NT2/D1 (cell line): ENCODE measurements at regions not wholly inside any gene's neighbourhood (a gene's known extent, or its start where the extent isn't known, plus 50 kb on each side); places are given as distances from the start of the nearest gene placed in this dataset.

Experiments
- DNase-seq: peaks from one replicate; pipeline ENCODE4 v3.0.0-alpha.2; 2011; ENCODE audit warnings: low read depth, low spot score
- H3K27me3 ChIP-seq: 2 replicates; pipeline ENCODE4 v1.6.0; 2011; ENCODE audit warnings: mild to moderate bottlenecking; ENCODE audit not compliant: insufficient read length, insufficient read depth
- H3K36me3 ChIP-seq: 2 replicates; pipeline ENCODE4 v1.6.1; 2011; ENCODE audit warnings: mild to moderate bottlenecking, low read length, mixed read lengths; ENCODE audit not compliant: insufficient read depth, insufficient read length
- H3K4me1 ChIP-seq: 2 replicates; pipeline ENCODE4 v1.5.1; 2011; ENCODE audit not compliant: insufficient read depth, insufficient read length
- H3K4me3 ChIP-seq: 2 replicates; pipeline ENCODE4 v1.5.1; 2011; ENCODE audit warnings: low read depth; ENCODE audit not compliant: insufficient read length
- H3K9ac ChIP-seq: 2 replicates; pipeline ENCODE4 v1.6.0; 2011; ENCODE audit warnings: low read depth; ENCODE audit not compliant: insufficient read length
- H3K9me3 ChIP-seq: 2 replicates; pipeline ENCODE4 v1.5.1; 2011; ENCODE audit warnings: mild to moderate bottlenecking, low read length; ENCODE audit not compliant: insufficient read depth
- SUZ12 ChIP-seq: IDR thresholded peaks from 2 replicates; pipeline ENCODE4 v1.6.1; 2011; ENCODE audit not compliant: insufficient read length, insufficient read depth; ENCODE audit errors: extremely low read depth
- YY1 ChIP-seq: IDR thresholded peaks from 2 replicates; pipeline ENCODE4 v1.6.1; 2011; ENCODE audit not compliant: insufficient read length, insufficient read depth
- ZNF274 ChIP-seq: IDR thresholded peaks from 2 replicates; pipeline ENCODE4 v1.6.1; 2011; ENCODE audit warnings: mild to moderate bottlenecking, low read depth, low read length

- H3K9ac ChIP-seq, result no peak overlapping the region
- TF ChIP-seq SUZ12 (no peak), ZNF274 (no peak), YY1 (no peak)
- peaks cover 8% of the 10 kb centered on the region for H3K27me3 ChIP-seq
- H3K9me3 ChIP-seq, result peaks cover 31% of the 10 kb centered on the region; the same call in 1 of the 2 replicates
- H3K4me3 ChIP-seq, result no peak overlapping the region
- DNase-seq, result no peak
- H3K36me3 ChIP-seq, result no peaks in the 10 kb centered on the region
- no peaks in the 10 kb centered on the region for H3K4me1 ChIP-seq
Measured at GRCh38 chr5:54882841-54883240, 102.6 kb downstream of the ESM1 start.

GRCh38 chr5:54882101-54882500, 103.3 kb downstream of the ESM1 start:
- DNase-seq, result no peak
- no peaks in the 10 kb centered on the region for H3K36me3 ChIP-seq
- no peak for TF ChIP-seq YY1
- no peak for TF ChIP-seq SUZ12
- no peak for TF ChIP-seq ZNF274
- peaks cover 8% of the 10 kb centered on the region for H3K27me3 ChIP-seq
- no peaks in the 10 kb centered on the region for H3K4me1 ChIP-seq
- peaks cover 25% of the 10 kb centered on the region; the same call in 1 of the 2 replicates for H3K9me3 ChIP-seq
- no peak overlapping the region for H3K4me3 ChIP-seq
- no peak overlapping the region for H3K9ac ChIP-seq

- no peak overlapping the region for H3K4me3 ChIP-seq
- no peak overlapping the region for H3K9ac ChIP-seq
Measured at GRCh38 chr5:54881286-54882005, 103.9 kb downstream of the ESM1 start.

GRCh38 chr5:54876976-54877375, 108.4 kb downstream of the ESM1 start:
- DNase-seq, result no peak
- no peak overlapping the region for H3K9ac ChIP-seq
- TF ChIP-seq YY1 (no peak), SUZ12 (no peak), ZNF274 (no peak)
- no peaks in the 10 kb centered on the region for H3K4me1 ChIP-seq
- no peaks in the 10 kb centered on the region for H3K36me3 ChIP-seq
- no peaks in the 10 kb centered on the region for H3K9me3 ChIP-seq
- H3K27me3 ChIP-seq, result no peaks in the 10 kb centered on the region
- no peak overlapping the region for H3K4me3 ChIP-seq

More at GRCh38 chr5:54881286-54882005, 103.9 kb downstream of the ESM1 start:
- H3K27me3 ChIP-seq, result peaks cover 8% of the 10 kb centered on the region
- no peak for TF ChIP-seq SUZ12
- no peak for TF ChIP-seq YY1
- TF ChIP-seq ZNF274, result no peak
- peaks cover 20% of the 10 kb centered on the region; the same call in 1 of the 2 replicates for H3K9me3 ChIP-seq
- no peaks in the 10 kb centered on the region for H3K4me1 ChIP-seq
- no peaks in the 10 kb centered on the region for H3K36me3 ChIP-seq
- DNase-seq, result no peak

GRCh38 chr5:54876556-54876955, 108.8 kb downstream of the ESM1 start:
- H3K27me3 ChIP-seq, result no peaks in the 10 kb centered on the region
- H3K4me1 ChIP-seq, result no peaks in the 10 kb centered on the region
- no peaks in the 10 kb centered on the region for H3K36me3 ChIP-seq

GRCh38 chr5:54874337-54875021, 110.9 kb downstream of the ESM1 start:
- Histone ChIP-seq H3K9me3 (no peaks in the 10 kb centered on the region), H3K36me3 (no peaks in the 10 kb centered on the region), H3K4me3 (no peak overlapping the region), H3K27me3 (no peaks in the 10 kb centered on the region), H3K4me1 (no peaks in the 10 kb centered on the region), H3K9ac (no peak overlapping the region)
- TF ChIP-seq SUZ12 (no peak), ZNF274 (no peak), YY1 (no peak)
- no peak for DNase-seq

More at GRCh38 chr5:54876556-54876955, 108.8 kb downstream of the ESM1 start:
- Histone ChIP-seq H3K9ac (no peak overlapping the region), H3K9me3 (no peaks in the 10 kb centered on the region), H3K4me3 (no peak overlapping the region)
- TF ChIP-seq ZNF274 (no peak), YY1 (no peak), SUZ12 (no peak)
- no peak for DNase-seq

- no peaks in the 10 kb centered on the region for H3K9me3 ChIP-seq
- no peaks in the 10 kb centered on the region for H3K4me1 ChIP-seq
- no peak for DNase-seq
- H3K4me3 ChIP-seq, result no peak overlapping the region
- TF ChIP-seq ZNF274, result no peak
- TF ChIP-seq YY1, result no peak
- TF ChIP-seq SUZ12, result no peak
- no peaks in the 10 kb centered on the region for H3K27me3 ChIP-seq
- H3K9ac ChIP-seq, result no peak overlapping the region
- no peaks in the 10 kb centered on the region for H3K36me3 ChIP-seq
Measured at GRCh38 chr5:54873691-54874090, 111.7 kb downstream of the ESM1 start.
